Chondrocyte (in vitro differentiated cells): ENCODE measurements at regions not wholly inside any gene's neighbourhood (a gene's known extent, or its start where the extent isn't known, plus 50 kb on each side); places are given as distances from the start of the nearest gene placed in this dataset.

ENCODE experiments used
- DNase-seq: peaks from one replicate; pipeline ENCODE4 v3.0.0; 2021; ENCODE audit warnings: mixed read lengths, low spot score
- H3K27ac Mint-ChIP-seq: one replicate; pipeline ENCODE4 v1.8.0; 2021; ENCODE audit warnings: mild to moderate bottlenecking, moderate library complexity, mixed read lengths; ENCODE audit not compliant: unreplicated experiment
- H3K27me3 Mint-ChIP-seq: 2 replicates; pipeline ENCODE4 v1.8.0; 2021; ENCODE audit warnings: low read depth, mixed read lengths
- H3K36me3 Mint-ChIP-seq: 2 replicates; pipeline ENCODE4 v1.8.0; 2021; ENCODE audit warnings: low read depth, mixed read lengths
- H3K4me1 Mint-ChIP-seq: 2 replicates; pipeline ENCODE4 v1.8.0; 2021; ENCODE audit warnings: low read depth, mild to moderate bottlenecking, mixed read lengths
- H3K4me3 Mint-ChIP-seq: one replicate; pipeline ENCODE4 v1.8.0; 2021; ENCODE audit warnings: mild to moderate bottlenecking, moderate library complexity, mixed read lengths; ENCODE audit not compliant: unreplicated experiment
- H3K9me3 Mint-ChIP-seq: 2 replicates; pipeline ENCODE4 v1.8.0; 2021; ENCODE audit warnings: low read depth, mixed read lengths
- CTCF ChIP-seq: fragments of 200-600 bp; sonication (generic); IDR thresholded peaks from 2 replicates; pipeline ENCODE4 v1.5.0; 2021; ENCODE audit warnings: antibody characterized with exemption, mild to moderate bottlenecking, moderate library complexity

GRCh38 chr1:232474826-232475225, 155.1 kb downstream of the SIPA1L2 start:
- Mint-ChIP-seq H3K27me3 (no peaks in the 10 kb centered on the region), H3K27ac (no peak overlapping the region), H3K9me3 (no peaks in the 10 kb centered on the region), H3K4me1 (peaks cover 62% of the 10 kb centered on the region), H3K36me3 (peaks cover 1% of the 10 kb centered on the region), H3K4me3 (no peak overlapping the region)
- DNase-seq = no peak
- no peak for TF ChIP-seq CTCF

GRCh38 chr1:232473900-232474299, 156.0 kb downstream of the SIPA1L2 start:
- Mint-ChIP-seq H3K9me3 (no peaks in the 10 kb centered on the region), H3K36me3 (no peaks in the 10 kb centered on the region), H3K27ac (peak overlapping the region; percentile 82), H3K27me3 (no peaks in the 10 kb centered on the region), H3K4me3 (no peak overlapping the region), H3K4me1 (peaks cover 62% of the 10 kb centered on the region)
- no peak for TF ChIP-seq CTCF
- DNase-seq = no peak

- H3K4me1 Mint-ChIP-seq = peaks cover 58% of the 10 kb centered on the region
- DNase-seq = no peak
- H3K27ac Mint-ChIP-seq = peak overlapping the region; percentile 82
- no peaks in the 10 kb centered on the region for H3K27me3 Mint-ChIP-seq
- no peaks in the 10 kb centered on the region for H3K9me3 Mint-ChIP-seq
- TF ChIP-seq CTCF = peak; percentile 20
- H3K4me3 Mint-ChIP-seq = no peak overlapping the region
- H3K36me3 Mint-ChIP-seq = no peaks in the 10 kb centered on the region
Measured at GRCh38 chr1:232473324-232473723, 156.6 kb downstream of the SIPA1L2 start.

GRCh38 chr1:232472485-232473041, 157.4 kb downstream of the SIPA1L2 start:
- Mint-ChIP-seq H3K27me3 (no peaks in the 10 kb centered on the region), H3K9me3 (no peaks in the 10 kb centered on the region), H3K27ac (peak overlapping the region; percentile 82), H3K4me3 (no peak overlapping the region), H3K4me1 (peaks cover 51% of the 10 kb centered on the region), H3K36me3 (no peaks in the 10 kb centered on the region)
- DNase-seq = no peak
- no peak for TF ChIP-seq CTCF

- Mint-ChIP-seq H3K4me1 (peaks cover 38% of the 10 kb centered on the region), H3K36me3 (peaks cover 1% of the 10 kb centered on the region), H3K9me3 (no peaks in the 10 kb centered on the region), H3K4me3 (no peak overlapping the region), H3K27ac (no peak overlapping the region), H3K27me3 (no peaks in the 10 kb centered on the region)
- TF ChIP-seq CTCF = no peak
- DNase-seq = no peak
Measured at GRCh38 chr1:232471250-232471649, 158.7 kb downstream of the SIPA1L2 start.
